NCI-H774 (cell line): ENCODE measurements at regions not wholly inside any gene's neighbourhood (a gene's known extent, or its start where the extent isn't known, plus 50 kb on each side); places are given as distances from the start of the nearest gene placed in this dataset.
"Not testable (repeated sequence)": the region's sequence is repeated elsewhere in the genome, so short reads cannot be mapped to it uniquely, and the experiment has no call there.

Experiments used
- DNase-seq: peaks from one replicate; lab custom pipeline; 2025; lab: John Stamatoyannopoulos, UW

DNA sequence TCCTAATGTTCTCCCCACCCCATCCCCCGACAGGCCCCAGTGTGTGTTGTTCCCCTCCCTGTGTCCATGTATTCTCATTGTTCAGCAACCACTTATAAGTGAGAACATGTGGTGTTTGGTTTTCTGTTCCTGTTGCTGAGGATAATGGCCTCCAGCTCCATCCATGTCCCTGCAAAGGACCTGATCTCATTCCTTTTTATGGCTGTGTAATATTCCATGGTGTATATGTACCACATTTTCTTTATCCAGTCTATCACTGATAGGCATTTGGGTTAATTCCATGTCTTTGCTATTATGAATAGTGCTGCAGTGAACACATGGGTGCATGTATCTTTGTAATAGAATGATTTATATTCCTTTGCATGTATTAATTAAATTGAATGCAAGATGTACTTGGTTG, 104.8 kb upstream of the WIPF3 start:
- not testable (repeated sequence) for DNase-seq

DNA sequence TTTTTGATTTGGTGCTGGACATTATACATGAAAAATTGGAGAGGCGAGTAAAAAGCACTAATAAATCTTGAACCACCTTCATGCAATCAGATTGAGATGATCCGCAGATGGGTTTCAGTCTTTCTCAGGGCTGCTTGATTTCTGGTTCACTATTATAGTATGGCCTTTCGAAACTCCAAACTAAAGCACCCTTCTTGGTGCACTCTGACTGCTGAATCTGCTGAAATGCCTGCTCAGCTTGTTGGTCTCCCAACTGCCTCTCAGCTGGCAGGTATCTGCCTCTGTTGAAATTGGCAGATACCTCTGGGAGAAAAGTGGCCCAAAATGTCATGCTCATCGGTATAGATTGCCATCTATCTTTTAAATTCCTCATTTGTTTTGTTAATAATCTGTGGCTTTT, 102.5 kb upstream of the WIPF3 start:
- not testable (repeated sequence) for DNase-seq

DNA sequence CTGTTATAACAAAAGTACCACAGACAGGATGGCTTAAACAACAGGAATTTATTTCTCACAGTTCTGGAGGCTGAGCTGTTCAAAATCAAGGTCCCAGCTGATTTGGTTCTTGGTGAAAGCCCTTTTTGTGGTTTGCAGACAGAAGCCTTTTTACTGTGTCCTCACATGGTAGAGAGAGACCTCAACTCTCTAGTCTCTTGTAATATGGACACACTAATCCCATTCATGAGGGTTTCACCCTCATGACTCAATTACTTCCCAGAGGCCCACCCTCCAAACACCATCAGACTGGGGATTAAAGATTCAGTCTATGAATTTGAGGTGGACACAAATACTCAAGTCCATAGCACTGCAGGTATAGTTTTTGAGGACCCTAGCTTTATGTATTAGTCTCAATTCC, 97.3 kb upstream of the WIPF3 start:
- DNase-seq = not testable (repeated sequence)

DNA sequence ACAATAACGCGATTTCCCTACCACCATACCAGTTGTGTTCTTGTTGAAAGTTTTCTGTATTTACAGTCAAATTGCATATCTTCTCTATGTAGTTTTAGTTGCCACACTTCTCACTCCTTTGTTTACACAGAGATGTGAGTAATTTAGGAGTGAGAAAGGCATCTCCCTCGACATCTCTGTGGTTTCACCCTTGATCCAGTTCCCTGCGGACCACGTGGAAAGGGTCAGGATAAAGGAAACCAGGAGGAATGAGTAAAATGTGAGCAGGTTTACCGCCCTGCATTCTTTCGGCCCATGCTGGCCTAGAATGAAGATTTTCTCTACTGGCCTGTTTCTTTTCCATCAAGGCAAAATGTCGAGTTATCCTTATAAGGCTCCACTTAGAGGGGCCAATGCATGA, 83.2 kb upstream of the WIPF3 start:
- DNase-seq = not testable (repeated sequence)

DNA sequence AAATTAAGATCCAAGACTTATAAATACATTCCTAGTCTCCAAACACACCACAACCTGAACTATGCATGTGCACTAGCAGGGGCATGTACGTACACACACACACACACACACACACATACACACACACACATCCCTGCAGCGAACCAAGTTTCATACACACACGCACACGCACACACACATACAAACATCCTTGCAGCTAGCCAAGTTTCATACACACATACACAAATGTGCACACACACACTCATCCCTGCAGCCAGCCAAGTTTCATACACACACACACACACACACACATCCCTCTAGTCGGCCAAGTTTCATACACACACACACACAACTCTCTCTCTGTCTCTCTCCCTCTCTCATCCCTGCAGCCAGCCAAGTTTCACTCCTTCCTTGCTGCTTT, 82.7 kb upstream of the WIPF3 start:
- no peak for DNase-seq

DNA sequence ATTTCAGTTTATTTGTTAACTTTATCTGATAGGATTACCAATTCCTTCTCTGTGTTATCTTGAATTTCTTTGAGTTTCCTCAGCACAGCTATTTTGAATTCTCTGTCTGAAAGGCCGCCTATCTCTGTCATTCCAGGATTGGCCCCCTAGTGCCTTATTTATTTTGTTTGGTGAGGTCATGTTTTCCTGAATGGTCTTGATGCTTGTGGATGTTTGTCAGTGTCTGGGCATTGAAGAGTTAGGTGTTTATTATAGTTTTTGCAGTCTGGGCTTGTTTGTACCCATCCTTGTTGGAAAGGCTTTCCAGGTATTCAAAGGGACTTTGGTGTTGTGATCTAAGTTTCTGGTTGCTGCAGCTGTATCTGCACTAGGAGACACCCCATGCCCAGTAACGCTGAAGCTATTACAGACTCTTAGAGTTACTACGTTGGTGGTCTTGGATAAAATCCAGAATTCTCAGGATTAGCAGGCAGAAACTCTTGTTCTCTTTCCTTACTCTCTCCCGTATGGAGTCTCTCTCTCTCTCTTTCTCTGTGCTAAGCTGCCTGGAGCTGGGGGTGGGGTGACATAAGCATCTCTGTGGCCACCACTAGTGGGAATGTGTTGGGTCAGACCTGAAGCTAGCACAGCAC, 76.7 kb upstream of the WIPF3 start:
- DNase-seq = not testable (repeated sequence)

DNA sequence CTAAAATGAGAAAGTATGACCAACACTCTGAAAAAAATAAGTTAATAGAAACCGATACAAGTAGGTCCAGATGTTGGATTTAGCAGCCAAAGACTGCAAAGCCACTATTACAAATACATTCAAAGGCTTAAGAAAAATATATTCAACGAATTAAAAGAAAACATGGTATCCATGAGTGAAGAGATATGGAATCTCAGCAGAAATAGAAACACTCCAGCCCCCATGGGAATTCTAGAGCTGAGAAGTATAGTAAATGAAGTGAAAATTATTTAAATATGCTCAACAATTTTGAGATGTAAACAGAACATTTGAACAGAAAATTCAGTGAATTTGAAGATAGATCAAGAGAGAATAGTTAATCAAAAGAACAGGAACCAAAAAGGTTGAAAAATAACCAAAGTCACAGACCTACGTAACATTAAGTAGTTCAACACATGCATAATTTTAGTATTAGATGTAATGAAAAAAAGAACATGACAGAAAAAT, 72.0 kb upstream of the WIPF3 start:
- no peak for DNase-seq

DNA sequence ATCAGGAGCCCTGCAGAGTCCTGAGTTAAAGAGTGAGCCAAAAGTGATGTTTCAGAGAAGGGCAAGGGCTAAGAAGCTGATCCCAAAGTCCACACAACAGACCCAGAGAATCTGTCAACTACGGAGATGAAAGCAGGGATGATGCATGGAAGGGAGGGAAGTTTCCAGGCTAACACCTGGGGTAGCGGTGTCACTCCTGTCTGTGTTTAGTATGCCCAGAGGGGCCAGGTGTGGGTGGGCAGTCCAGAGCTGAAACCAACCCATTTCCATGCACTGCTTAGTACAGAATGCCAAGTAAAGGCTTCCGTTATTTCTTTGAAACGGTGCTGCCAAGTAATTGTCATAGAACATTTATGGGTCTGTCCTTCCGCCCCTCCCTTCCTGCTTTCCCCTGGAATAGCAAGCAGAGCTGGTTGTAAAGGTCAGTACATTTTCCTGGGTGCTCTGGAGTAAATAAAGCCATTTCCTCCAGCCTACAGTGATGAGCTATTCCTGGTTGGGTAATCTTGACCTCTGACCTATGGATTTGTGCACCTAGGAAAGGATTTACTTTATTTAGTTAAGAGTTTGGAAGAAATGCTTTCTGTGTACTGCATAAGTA, 58.6 kb upstream of the WIPF3 start:
- not testable (repeated sequence) for DNase-seq

DNA sequence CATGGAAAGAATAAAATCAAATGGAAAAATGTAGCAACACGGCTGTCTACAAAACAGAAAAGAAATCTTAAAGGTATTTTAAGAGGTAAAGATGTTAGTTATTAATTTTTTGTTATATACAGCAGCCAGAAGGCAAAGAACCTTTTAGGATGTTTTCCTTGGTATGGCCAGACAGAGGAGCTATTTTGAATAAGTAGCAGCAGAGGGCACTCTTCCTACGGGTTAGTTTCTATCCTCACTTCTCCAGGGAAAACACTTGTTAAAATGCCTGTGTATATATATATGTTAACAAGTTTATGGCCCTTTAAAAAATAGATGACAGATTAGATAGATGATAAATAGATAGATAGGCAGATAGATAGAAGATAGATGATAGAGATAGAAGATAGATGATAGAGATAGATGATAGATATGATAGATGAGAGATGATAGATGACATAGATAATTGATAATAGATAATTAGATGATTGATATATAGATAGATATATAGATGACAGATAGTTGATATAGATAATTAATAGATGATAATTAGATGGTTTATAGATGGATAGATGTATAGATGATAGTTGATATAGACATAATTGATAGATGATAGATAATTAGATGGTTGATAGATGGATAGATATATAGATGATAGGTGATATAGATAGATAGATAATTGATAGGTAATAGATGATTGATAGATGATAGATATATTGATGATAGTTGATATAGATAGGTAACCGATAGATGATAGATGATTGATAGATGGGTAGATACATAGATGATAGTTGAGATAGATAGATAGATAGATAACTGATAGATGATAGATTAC, 57.8 kb upstream of the WIPF3 start:
- peak; percentile 21 for DNase-seq

DNA sequence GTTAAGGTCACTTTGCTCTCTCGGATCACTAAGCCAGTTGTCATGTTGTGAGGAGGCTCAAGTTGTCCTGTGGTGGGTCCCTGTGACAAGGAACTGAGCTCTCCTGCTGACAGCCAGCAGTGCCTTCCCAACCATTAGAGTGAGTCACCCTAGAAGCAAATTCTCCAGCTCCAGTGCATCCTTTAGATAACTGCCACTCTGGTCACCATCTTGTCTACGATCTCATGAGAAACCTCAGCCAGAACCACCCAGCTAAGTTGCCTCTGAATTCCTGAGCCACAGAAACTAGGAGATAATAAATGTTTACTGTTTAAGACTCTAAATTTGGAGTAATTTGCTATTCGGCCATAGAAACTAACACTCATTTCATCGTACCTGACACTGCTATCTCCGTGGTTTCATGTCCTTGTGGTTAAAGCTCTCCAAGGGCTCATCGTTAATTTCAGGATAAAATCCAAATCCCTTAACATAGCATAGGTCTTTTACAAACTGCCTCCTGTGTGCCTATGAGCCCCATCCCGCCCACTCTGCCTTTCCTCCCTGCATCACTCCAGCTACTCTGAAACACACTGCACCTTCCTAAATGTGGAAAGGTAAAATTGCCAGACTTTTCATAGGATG, 56.5 kb upstream of the WIPF3 start:
- DNase-seq = no peak

DNA sequence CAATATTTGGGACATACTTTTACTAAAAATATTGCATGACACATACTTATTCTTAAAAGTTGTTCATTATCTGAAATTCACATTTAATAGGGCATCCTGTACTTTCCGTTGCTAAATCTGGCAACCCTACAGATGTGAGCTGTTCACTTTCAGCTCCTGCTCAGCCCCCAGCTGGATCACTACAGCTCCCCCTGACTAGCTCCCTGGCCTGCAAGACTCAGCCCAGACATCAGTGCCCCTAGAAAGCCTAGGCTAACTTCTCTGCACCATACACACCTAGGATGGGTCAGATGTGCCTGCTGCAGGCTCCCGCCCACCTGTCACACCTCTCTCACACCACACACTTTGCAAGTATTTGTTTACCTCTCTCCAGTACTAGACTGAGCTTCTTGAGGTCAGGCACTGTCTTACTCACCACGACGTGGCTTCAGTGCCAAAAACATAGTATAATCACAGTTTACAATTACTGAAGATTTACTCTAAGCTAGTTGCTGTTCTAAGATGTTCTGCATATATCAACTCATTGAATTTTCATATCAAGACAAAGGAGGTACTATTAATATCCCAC, 55.9 kb upstream of the WIPF3 start:
- DNase-seq = not testable (repeated sequence)

DNA sequence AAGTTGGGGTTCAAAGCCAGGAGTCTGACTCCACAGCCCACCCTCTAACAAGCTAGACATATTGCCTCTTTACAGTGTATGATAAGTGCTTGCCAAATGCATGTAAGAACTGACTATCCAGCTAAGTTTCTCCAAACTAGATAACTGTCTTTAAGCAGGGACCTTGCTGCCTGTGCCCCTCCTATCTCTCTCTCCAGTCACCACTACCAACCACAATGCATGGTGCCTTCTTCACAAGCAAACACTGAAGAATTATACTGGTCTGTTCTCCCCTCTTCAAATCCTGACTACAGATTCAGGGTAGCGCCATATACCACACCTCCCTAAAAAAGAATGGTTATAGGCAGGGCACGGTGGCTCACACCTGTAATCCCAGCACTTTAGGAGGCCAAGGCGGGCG, 55.3 kb upstream of the WIPF3 start:
- DNase-seq = not testable (repeated sequence)

DNA sequence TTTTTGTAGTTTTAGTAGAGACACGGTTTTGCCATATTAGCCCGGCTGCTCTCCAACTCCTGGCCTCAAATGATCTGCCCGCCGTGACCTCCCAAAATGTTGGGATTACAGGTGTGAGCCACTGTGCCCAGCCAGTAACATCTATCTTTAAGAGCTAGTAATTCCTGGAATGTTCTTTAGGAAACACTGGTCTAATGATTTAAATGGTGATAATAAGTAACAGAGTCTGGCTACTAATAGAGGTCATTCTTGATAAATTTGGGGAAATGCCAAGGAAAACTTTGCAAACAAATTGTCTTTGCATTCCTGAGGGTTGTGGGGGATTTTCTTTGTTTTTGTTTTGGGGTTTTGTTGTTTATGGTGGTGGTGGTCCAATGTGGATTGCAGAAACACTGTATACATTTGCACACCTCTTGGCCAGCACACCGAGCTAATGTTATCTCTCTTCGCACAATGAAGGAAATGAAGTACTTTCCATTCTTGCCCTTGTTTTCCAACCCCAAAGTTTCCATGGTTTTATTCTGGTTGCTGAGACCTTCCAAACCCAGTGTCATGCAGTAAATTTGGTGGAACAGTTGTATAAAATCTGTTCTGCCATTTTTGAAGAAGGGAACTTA, 51.3 kb upstream of the WIPF3 start:
- no peak for DNase-seq
